SJCRH30 (cell line): ENCODE measurements at regions not wholly inside any gene's neighbourhood (a gene's known extent, or its start where the extent isn't known, plus 50 kb on each side); places are given as distances from the start of the nearest gene placed in this dataset.
"Not testable (repeated sequence)": the region's sequence is repeated elsewhere in the genome, so short reads cannot be mapped to it uniquely, and the experiment has no call there.

Source experiments
- DNase-seq, 2 experiments: peaks; one replicate each; pipeline ENCODE4 v3.0.0-alpha.2; 2015 to 2020
- H3K27ac ChIP-seq: fragments of 250-450 bp; sonication (Bioruptor Pico); 2 replicates; pipeline ENCODE4 v1.5.1; 2020; ENCODE audit warnings: mild to moderate bottlenecking, moderate library complexity
- H3K27me3 ChIP-seq: fragments of 250-450 bp; sonication (Bioruptor Pico); 2 replicates; pipeline ENCODE4 v1.5.1; 2020; ENCODE audit warnings: mild to moderate bottlenecking, moderate library complexity
- H3K36me3 ChIP-seq: fragments of 250-450 bp; sonication (Bioruptor Pico); 2 replicates; pipeline ENCODE4 v1.5.1; 2020; ENCODE audit warnings: mild to moderate bottlenecking, moderate library complexity
- H3K4me1 ChIP-seq: fragments of 250-450 bp; sonication (Bioruptor Pico); 2 replicates; pipeline ENCODE4 v1.5.1; 2020; ENCODE audit warnings: mild to moderate bottlenecking, moderate library complexity
- H3K4me3 ChIP-seq: fragments of 250-450 bp; sonication (Bioruptor Pico); 2 replicates; pipeline ENCODE4 v1.5.1; 2020; ENCODE audit warnings: mild to moderate bottlenecking, moderate library complexity
- H3K9me3 ChIP-seq: fragments of 250-450 bp; sonication (Bioruptor Pico); replicated peaks from 2 replicates; pipeline ENCODE4 v1.5.1; 2020; ENCODE audit warnings: mild to moderate bottlenecking, moderate library complexity

DNA sequence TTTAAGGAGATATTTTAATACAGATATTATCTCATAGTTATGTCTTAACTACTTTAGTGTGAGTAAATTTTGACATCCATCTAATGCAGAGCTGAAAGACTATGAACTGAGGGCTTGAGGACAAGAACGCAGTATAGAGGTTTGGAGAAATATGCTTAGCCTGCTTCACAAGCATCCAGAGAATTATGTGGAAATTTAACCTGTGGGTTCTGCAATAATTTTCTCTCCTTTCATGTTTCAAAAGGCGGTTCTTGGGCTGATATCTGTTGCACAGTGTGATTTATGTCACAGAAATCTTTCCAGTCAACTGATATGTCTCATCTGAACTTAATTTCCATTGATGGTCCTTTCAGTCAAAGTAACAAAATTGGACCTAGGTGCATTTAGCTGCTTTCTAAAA lies 371.9 kb upstream of the VRK2 start:
- Histone ChIP-seq H3K4me1 (no peaks in the 10 kb centered on the region), H3K9me3 (no peaks in the 10 kb centered on the region), H3K4me3 (no peak overlapping the region), H3K27ac (no peak overlapping the region), H3K27me3 (peaks cover 7% of the 10 kb centered on the region; the same call in 1 of the 2 replicates), H3K36me3 (no peaks in the 10 kb centered on the region)
- no peak for DNase-seq

DNA sequence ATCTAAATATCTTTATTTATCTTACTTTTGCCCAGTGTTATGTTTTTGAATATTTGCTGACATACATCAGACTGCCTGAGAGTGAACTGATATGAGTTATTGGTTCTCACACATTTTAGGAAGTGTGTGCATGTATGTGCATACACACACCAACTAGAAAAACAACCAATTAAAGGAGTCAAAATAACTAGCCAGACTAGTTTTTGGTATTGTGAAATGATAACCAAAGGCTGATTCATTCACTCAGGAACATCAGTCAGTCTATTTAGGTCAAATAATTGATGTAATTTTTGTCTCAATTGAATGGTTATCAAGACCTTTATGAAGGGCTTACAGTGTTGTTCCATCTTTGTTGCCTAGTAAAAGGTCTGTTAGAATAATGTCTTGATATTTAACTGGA lies 369.3 kb upstream of the VRK2 start:
- no peaks in the 10 kb centered on the region for H3K4me1 ChIP-seq
- no peaks in the 10 kb centered on the region for H3K36me3 ChIP-seq
- no peak overlapping the region for H3K4me3 ChIP-seq
- H3K9me3 ChIP-seq = no peaks in the 10 kb centered on the region
- H3K27me3 ChIP-seq = peaks cover 12% of the 10 kb centered on the region; the same call in 1 of the 2 replicates
- no peak for DNase-seq
- H3K27ac ChIP-seq = no peak overlapping the region

DNA sequence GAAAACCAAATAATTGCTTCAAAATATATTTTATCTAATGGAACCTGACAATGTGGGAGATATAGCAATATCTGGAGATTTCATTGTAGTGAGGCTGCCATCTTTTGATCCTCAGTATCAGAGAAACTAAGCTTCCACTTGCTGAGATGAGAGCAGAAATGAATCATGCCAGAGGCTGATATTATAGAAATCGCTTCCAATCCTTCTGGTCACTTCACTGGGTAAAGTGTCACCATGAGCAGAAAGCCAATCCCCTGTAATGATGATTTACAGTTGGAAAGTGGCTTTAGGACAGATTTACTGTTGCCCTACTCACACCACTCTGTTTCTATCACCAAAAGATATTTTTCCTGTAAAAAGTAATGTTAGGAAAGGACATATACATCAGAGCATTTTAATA lies 365.0 kb upstream of the VRK2 start:
- no peaks in the 10 kb centered on the region for H3K9me3 ChIP-seq
- no peak overlapping the region for H3K27ac ChIP-seq
- no peaks in the 10 kb centered on the region for H3K4me1 ChIP-seq
- H3K4me3 ChIP-seq = no peak overlapping the region
- H3K27me3 ChIP-seq = peaks cover 12% of the 10 kb centered on the region; the same call in 1 of the 2 replicates
- no peak for DNase-seq
- no peaks in the 10 kb centered on the region for H3K36me3 ChIP-seq

DNA sequence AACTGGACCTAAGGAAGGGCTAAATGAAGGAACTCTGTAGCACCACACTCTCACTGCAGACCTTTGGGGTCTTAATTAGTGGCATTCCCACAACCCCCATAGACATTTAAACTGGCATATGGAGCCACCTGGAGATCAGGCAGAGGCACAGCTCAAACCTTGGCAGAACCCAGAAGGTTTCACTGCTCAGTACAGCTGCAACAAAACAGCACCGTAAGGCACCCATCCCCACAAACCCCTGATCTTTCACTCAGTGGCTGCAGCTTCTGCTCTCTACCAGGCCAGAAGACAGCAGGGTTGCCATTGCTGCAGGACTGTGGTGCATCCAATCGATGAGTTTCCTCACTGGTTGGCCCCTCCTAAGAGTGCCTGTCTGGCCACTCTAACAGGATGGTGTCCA lies 361.6 kb upstream of the VRK2 start:
- 0 out of 2 replicates have a peak, but pooled peaks cover 7% of the 10 kb centered on the region for H3K27me3 ChIP-seq
- no peaks in the 10 kb centered on the region for H3K9me3 ChIP-seq
- H3K4me1 ChIP-seq = no peaks in the 10 kb centered on the region
- H3K27ac ChIP-seq = no peak overlapping the region
- H3K4me3 ChIP-seq = no peak overlapping the region
- no peaks in the 10 kb centered on the region for H3K36me3 ChIP-seq
- no peak for DNase-seq

DNA sequence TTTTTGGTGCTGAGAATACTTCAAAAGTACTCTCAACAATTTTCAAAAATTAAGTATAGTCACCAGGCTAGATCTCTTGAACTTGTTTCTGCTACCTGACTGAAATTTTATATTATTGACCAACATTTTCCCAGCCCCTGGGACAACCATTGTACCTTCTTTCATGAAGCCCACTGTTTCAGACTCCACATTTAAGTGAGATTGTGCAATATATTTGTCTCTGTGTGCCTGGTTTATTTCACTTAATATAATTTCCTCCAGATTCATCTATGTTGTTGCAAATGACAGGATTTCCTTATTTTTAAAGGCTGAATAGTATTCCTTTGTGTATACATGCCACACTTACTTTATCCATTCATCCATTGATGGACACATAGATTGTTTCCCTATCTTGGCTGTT lies 354.2 kb upstream of the VRK2 start:
- H3K27me3 ChIP-seq = no peaks in the 10 kb centered on the region
- DNase-seq = no peak
- H3K4me1 ChIP-seq = peaks cover 4% of the 10 kb centered on the region; the same call in 1 of the 2 replicates
- no peak overlapping the region for H3K27ac ChIP-seq
- H3K9me3 ChIP-seq = no peaks in the 10 kb centered on the region
- H3K4me3 ChIP-seq = no peak overlapping the region
- no peaks in the 10 kb centered on the region for H3K36me3 ChIP-seq

DNA sequence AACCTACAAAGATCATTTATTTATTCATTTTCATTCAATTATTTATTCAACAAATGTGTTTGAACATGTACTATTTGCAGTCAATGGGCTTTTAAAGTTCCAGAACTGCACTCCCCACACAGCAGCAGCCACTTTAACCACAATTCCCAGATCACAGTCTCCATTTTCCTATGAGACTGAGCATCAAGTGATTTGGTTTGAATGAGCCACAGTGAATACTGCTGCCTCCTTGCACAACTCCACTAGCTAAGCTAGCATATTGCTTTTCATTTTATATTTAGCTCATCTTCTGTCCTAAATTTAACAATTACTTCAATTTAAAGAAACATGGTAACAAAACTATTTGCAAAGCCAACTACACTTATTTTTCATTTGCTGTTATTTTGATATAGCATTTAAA lies 353.4 kb upstream of the VRK2 start:
- Histone ChIP-seq H3K27me3 (no peaks in the 10 kb centered on the region), H3K4me1 (peaks cover 4% of the 10 kb centered on the region; the same call in 1 of the 2 replicates), H3K4me3 (no peak overlapping the region), H3K27ac (no peak overlapping the region), H3K9me3 (no peaks in the 10 kb centered on the region), H3K36me3 (no peaks in the 10 kb centered on the region)
- DNase-seq = no peak

DNA sequence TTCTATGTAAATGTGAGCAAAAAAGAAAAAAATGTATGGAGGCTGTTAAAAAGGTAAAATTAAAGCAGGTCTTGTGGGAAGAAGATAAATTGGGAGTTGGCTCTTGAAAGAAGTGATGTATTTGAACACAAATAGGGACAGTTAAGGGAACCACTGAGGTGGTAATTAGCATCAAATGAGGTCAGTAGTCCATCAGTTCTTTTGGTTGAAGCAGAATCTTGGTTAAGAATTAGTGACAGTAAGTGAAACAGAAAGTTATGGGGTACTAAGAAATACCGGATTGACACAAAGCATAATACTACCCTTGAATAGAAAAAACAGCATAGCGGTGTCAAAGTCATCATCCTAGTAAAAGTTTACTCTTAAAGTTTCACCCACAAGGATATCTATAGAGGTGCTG lies 352.6 kb upstream of the VRK2 start:
- Histone ChIP-seq H3K27ac (no peak overlapping the region), H3K27me3 (no peaks in the 10 kb centered on the region), H3K9me3 (no peaks in the 10 kb centered on the region), H3K4me1 (peaks cover 4% of the 10 kb centered on the region; the same call in 1 of the 2 replicates), H3K36me3 (no peaks in the 10 kb centered on the region), H3K4me3 (no peak overlapping the region)
- DNase-seq = no peak

DNA sequence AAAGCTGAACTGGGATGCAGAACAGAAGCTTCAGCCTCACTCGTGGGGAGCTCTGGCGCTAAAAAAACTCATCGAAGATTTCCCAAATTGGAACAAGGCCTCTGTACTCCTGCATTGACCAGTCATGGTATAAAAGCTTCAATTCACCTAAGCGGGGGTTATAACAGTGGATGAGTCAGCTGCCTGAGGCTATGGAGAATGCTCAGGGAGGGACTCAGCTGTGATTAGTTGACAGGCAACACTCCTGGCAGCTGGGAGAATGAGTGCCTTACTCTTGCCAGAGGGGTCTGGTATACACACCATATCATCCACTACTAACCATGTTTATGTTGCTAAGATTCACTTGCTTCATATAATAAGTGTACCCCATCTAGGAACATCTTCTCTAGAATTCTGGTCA lies 350.6 kb upstream of the VRK2 start:
- Histone ChIP-seq H3K27ac (no peak overlapping the region), H3K9me3 (no peaks in the 10 kb centered on the region), H3K4me1 (peaks cover 7% of the 10 kb centered on the region; the same call in 1 of the 2 replicates), H3K4me3 (no peak overlapping the region), H3K27me3 (no peaks in the 10 kb centered on the region), H3K36me3 (no peaks in the 10 kb centered on the region)
- DNase-seq = peak; percentile 78 to 83

DNA sequence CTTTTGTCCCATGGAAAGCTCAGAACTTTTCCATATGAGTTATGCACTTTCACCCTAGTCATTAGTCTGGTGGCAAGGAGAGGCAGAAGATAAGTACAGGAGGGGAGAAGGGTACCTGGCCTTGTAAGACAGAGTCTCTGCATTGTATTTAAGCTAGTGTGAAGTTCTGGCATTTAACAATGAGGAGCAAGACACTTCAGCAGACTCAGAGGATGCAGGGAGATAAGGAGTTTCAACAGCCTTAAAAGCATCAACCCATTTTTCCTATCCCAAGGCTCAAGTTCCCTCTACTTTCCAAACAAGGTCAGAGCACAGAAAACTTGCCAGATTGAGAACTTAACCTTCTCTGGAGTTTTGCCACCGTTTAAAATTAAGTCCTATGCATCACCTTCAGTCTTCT lies 348.2 kb upstream of the VRK2 start:
- H3K4me3 ChIP-seq = no peak overlapping the region
- H3K36me3 ChIP-seq = no peaks in the 10 kb centered on the region
- no peak for DNase-seq
- H3K27me3 ChIP-seq = no peaks in the 10 kb centered on the region
- H3K4me1 ChIP-seq = peaks cover 7% of the 10 kb centered on the region; the same call in 1 of the 2 replicates
- H3K9me3 ChIP-seq = no peaks in the 10 kb centered on the region
- H3K27ac ChIP-seq = no peak overlapping the region

DNA sequence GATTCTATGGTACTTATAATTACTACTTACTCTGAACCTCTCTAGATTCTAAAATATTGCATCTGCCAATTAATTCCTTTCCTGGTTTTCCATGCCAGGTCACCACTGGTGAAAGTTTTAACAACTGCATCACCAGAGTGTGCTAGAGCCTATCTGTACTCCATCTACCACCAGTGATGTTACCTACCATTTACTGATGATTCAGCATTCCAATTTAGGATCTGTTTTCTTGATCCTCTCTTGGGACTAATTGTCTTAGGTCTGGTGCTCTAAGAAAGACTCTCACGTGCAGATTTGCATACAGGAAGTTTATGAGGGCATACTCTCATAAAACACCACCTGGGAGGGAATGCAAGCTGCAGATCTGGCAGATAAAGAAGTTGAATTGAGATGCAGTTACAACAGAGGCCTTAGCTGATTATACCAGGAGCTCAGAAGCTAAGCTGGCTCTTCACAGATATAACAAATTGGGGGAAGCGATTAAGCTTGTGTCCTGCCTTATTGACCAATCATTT lies 347.6 kb upstream of the VRK2 start:
- no peaks in the 10 kb centered on the region for H3K9me3 ChIP-seq
- H3K27me3 ChIP-seq = no peaks in the 10 kb centered on the region
- H3K4me3 ChIP-seq = no peak overlapping the region
- no peak overlapping the region for H3K27ac ChIP-seq
- DNase-seq = no peak
- no peaks in the 10 kb centered on the region for H3K36me3 ChIP-seq
- H3K4me1 ChIP-seq = peaks cover 7% of the 10 kb centered on the region; the same call in 1 of the 2 replicates

DNA sequence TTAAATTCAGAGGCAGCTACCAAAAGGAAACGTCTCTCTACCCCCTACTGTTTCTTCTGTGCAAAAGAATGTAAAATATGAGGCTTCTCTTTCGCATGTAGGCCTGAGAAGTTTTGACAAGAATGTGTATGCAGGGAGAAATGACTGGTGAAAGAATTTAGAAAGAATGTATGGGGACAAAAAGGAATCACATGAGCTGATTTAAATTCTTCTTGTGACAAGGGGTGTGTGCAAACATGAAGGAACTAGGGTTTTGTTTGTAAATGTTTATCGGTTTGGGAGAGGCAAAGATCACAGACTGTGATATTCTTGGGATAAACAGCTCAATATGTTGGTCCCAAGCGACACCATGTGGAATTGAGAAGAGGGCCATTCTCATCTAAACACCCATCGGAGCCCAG lies 345.2 kb upstream of the VRK2 start:
- Histone ChIP-seq H3K36me3 (no peaks in the 10 kb centered on the region), H3K27me3 (no peaks in the 10 kb centered on the region), H3K4me3 (no peak overlapping the region), H3K4me1 (peaks cover 3% of the 10 kb centered on the region; the same call in 1 of the 2 replicates), H3K9me3 (no peaks in the 10 kb centered on the region), H3K27ac (no peak overlapping the region)
- DNase-seq = no peak

DNA sequence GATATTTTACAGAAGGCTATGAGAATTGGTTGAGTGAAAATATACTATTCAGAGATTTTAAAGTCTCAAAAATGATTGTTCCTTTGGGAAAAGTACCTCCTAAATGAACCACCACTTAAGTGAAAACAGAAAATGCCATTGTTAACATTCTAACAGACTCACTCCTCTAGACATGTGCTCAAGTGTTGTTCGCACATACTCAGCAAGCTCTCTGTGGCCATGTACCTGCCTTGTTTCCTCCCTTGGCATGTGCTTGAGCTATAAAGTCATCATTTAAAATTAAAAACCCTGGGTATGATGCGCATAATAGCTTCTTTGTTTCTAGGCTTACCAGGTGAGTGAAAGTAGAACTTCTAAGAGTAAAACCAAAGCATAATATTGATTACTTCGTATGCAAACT lies 343.2 kb upstream of the VRK2 start:
- H3K27ac ChIP-seq = no peak overlapping the region
- H3K9me3 ChIP-seq = no peaks in the 10 kb centered on the region
- H3K27me3 ChIP-seq = no peaks in the 10 kb centered on the region
- H3K4me3 ChIP-seq = no peak overlapping the region
- H3K36me3 ChIP-seq = no peaks in the 10 kb centered on the region
- DNase-seq = no peak
- H3K4me1 ChIP-seq = 0 out of 2 replicates have a peak, but pooled peaks cover 2% of the 10 kb centered on the region

DNA sequence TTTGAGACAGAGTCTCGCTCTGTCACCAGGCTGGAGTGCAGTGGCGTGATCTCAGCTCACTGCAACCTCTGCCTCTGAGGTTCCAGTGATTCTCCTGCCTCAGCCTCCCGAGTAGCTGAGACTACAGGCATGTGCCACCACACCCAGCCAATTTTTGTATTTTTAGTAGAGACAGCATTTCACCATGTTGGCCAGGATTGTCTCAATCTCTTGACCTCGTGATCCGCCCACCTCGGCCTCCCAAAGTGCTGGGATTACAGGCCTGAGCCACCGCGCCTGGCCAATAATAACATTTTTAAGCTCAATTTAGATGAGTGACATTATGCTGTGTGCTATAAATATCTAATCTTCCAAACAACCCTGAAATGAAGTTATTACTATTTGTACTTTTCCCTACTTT lies 338.8 kb upstream of the VRK2 start:
- H3K27me3 ChIP-seq = not testable (repeated sequence)

DNA sequence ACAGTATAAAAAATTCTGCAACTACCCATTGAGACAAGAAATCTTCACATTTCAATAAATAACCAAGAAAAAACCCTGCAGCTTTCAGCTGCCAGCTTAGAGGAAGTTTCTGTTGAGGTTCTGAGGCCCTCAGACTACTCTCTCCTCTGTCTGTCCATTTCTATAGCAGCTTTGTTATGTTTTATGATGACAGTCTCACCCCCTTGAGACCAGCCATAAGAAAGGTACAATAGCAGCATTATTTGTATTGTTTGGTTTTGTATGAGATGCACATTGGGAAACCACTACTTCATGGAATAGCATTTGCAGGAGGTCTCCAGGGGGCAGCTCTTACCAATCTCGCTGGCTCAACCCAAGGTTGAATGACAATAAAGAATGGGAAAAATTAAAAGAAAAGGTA lies 334.6 kb upstream of the VRK2 start:
- Histone ChIP-seq H3K36me3 (no peaks in the 10 kb centered on the region), H3K27me3 (no peaks in the 10 kb centered on the region), H3K9me3 (no peaks in the 10 kb centered on the region), H3K4me3 (no peak overlapping the region), H3K4me1 (no peaks in the 10 kb centered on the region), H3K27ac (no peak overlapping the region)
- no peak for DNase-seq

More for the DNA sequence above, 338.8 kb upstream of the VRK2 start:
- H3K4me3 ChIP-seq, H3K36me3 ChIP-seq, H3K4me1 ChIP-seq, DNase-seq, H3K27ac ChIP-seq, H3K9me3 ChIP-seq: not testable (repeated sequence)

DNA sequence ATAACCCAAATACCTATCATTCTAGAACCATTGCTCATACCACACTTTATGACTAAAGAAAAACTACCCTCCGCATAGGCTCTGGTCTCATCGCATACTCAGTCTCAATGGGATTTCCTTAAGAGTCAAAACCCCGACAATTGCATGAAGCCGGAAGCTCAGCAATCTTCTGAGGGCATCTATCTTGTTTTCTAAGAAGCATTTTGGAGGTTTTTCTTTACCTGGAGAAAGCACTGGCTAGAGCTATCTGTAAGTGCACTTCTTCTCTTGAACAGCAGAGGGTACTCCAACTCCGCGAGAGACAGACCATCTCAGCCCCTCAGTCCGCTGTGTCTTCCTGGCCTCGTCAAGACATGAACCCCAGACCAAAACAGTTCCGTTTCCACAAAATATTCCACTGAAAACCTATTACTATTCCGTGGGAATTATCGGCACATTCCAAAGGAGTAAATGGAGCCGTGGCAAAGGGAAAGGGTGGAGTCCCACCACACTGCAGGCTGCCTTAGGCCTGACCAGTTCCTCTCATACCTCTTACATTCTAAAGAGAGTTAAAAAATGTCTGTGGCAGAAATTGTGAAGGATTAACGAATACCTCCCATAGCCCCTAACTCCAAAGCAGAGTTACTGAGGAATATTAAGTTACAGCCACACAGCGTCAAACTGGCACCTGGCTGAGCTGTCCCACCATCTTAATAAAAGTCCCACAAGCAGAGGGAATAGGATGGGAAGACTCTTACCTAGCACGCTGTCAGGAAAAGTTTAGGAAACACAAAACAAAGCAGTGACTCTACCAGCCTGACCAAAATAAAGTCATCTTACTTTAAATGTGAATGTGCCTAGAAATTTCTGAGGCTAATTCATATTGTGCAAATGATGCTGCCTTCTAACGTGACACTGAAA lies 325.6 kb upstream of the VRK2 start:
- Histone ChIP-seq H3K4me1 (no peaks in the 10 kb centered on the region), H3K27me3 (no peaks in the 10 kb centered on the region; the same call in none of the 2 replicates), H3K4me3 (no peak overlapping the region), H3K36me3 (no peaks in the 10 kb centered on the region), H3K9me3 (no peaks in the 10 kb centered on the region), H3K27ac (no peak overlapping the region)
- peak; percentile 44 to 76 for DNase-seq
